Activated CD4-positive, alpha-beta memory T cell treated with anti-CD3 and anti-CD28 coated beads for 36 hours (primary cell): ENCODE measurements at regions not wholly inside any gene's neighbourhood (a gene's known extent, or its start where the extent isn't known, plus 50 kb on each side); places are given as distances from the start of the nearest gene placed in this dataset.

Source experiments
- CTCF ChIA-PET: fragments of 350-600 bp; sonication (Branson Sonifier 250); formaldehyde crosslinking; loops from one replicate; lab custom pipeline; 2021; ENCODE audit warnings: antibody characterized with exemption, inconsistent platforms; lab: Charles Lee
- POLR2A ChIA-PET: fragments of 350-600 bp; sonication (Branson Sonifier 250); formaldehyde crosslinking; loops from one replicate; lab custom pipeline; 2021; ENCODE audit warnings: antibody characterized with exemption; lab: Charles Lee
- DNase-seq: peaks from one replicate; pipeline ENCODE4 v3.0.0-alpha.2; 2020
- H3K27ac Mint-ChIP-seq: one replicate; pipeline ENCODE4 v1.8.0; 2021; ENCODE audit warnings: mixed read lengths
- H3K27me3 Mint-ChIP-seq: one replicate; pipeline ENCODE4 v1.8.0; 2021; ENCODE audit warnings: mixed read lengths
- H3K36me3 Mint-ChIP-seq: one replicate; pipeline ENCODE4 v1.8.0; 2021; ENCODE audit warnings: mixed read lengths
- H3K4me1 Mint-ChIP-seq: one replicate; pipeline ENCODE4 v1.8.0; 2021; ENCODE audit warnings: low read depth, mixed read lengths
- H3K4me3 Mint-ChIP-seq: one replicate; pipeline ENCODE4 v1.8.0; 2021; ENCODE audit warnings: mild to moderate bottlenecking, mixed read lengths
- H3K9me3 Mint-ChIP-seq: one replicate; pipeline ENCODE4 v1.8.0; 2021; ENCODE audit warnings: mixed read lengths
- intact Hi-C: fragments of 100-400 bp; cut with micrococcal nuclease; formaldehyde crosslinking; loops from one replicate; pipeline ENCODE4 v1.15.1; 2023

DNA sequence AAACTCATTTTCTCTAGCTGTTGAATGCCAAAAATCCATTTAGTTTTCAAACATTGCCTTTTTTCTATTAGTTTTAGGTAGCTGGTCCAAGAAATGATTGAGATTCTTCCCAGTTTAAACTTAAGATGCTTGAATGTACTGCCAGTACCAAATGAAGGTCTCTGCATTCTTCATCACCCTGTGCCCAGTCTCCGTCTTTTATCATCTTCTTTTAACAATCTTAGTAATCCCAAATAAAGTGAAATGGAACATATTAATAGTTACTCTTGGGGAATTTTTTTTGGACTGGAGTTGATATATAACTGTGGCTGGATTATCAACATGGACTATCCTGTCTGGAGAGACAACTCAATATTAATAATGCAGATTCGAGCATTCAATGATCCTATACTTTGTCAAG, 54.1 kb upstream of the PCED1B start:
- ChIA-PET CTCF (interaction anchor here (2.3 kb wide), 1 partner anchor 900 kb away, joined by 8 read pairs; no protein-coding TSS in a partner anchor), POLR2A (no interaction called here)
- Mint-ChIP-seq H3K27ac (no peak overlapping the region), H3K27me3 (peaks cover 11% of the 10 kb centered on the region), H3K9me3 (no peaks in the 10 kb centered on the region), H3K4me1 (peaks cover 14% of the 10 kb centered on the region), H3K4me3 (no peak overlapping the region), H3K36me3 (no peaks in the 10 kb centered on the region)
- intact Hi-C loops, result loop anchor here (10.0 kb wide), 2 partner anchors 901 to 951 kb away; no protein-coding TSS in a partner anchor
- no peak for DNase-seq

DNA sequence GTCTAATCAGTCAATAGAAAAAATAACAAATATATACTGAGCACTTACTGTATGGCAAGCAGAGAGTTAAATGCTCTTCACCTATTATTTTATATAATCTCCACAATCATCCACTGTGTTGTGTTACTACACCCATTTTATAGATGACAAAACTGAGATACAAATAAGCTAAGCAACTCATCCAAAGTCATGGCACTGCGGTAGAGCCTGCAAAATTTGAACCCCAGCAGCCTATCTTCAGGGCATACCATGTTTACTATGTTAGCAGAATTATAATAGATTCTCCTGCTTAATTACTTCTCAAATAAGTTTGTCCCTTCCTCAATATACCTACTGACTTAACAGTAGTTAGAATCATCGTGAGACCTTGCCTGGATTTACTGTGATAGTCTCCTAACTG, 53.6 kb upstream of the PCED1B start:
- ChIA-PET POLR2A (no interaction called here), CTCF (interaction anchor here (0.9 to 1.1 kb wide), 2 partner anchors 53 to 372 kb away, joined by 3 to 4 read pairs; no protein-coding TSS in a partner anchor)
- no peak overlapping the region for H3K27ac Mint-ChIP-seq
- H3K9me3 Mint-ChIP-seq, result no peaks in the 10 kb centered on the region
- no peaks in the 10 kb centered on the region for H3K36me3 Mint-ChIP-seq
- H3K27me3 Mint-ChIP-seq, result peaks cover 11% of the 10 kb centered on the region
- no peak overlapping the region for H3K4me3 Mint-ChIP-seq
- H3K4me1 Mint-ChIP-seq, result peaks cover 14% of the 10 kb centered on the region
- DNase-seq, result no peak
- intact Hi-C loops, result loop anchor here (10.0 kb wide), 2 partner anchors 901 to 951 kb away; no protein-coding TSS in a partner anchor

DNA sequence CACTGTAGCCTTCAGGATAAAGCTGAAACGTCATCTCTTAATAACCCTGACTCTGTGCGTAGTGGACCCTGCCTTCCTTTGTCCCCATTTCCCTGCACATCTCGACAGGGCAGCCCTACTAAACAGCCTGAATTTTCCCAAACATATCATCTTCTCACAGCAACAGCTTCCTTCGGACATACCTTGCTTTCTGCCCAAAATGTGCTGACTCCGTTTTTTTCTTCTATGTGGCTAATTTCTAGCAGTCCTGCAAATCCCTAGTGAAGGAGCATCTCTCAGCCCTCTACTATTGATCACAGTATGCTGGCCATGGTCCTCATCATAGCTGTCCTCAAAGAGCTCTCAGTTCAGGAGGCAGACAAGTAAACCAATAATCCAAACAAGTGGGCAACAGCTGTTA, 53.1 kb upstream of the PCED1B start:
- CTCF ChIA-PET, result interaction anchor here (0.9 to 1.1 kb wide), 2 partner anchors 52 to 371 kb away, joined by 3 to 4 read pairs; no protein-coding TSS in a partner anchor
- Mint-ChIP-seq H3K4me1 (peaks cover 14% of the 10 kb centered on the region), H3K27ac (no peak overlapping the region), H3K9me3 (no peaks in the 10 kb centered on the region), H3K36me3 (no peaks in the 10 kb centered on the region), H3K27me3 (peaks cover 11% of the 10 kb centered on the region), H3K4me3 (no peak overlapping the region)
- POLR2A ChIA-PET, result no interaction called here
- DNase-seq, result no peak
- intact Hi-C loops, result loop anchor here (10.0 kb wide), 2 partner anchors 901 to 951 kb away; no protein-coding TSS in a partner anchor
